ENCODE measurements at regions not wholly inside any gene's neighbourhood (a gene's known extent, or its start where the extent isn't known, plus 50 kb on each side); places are given as distances from the start of the nearest gene placed in this dataset.

- Histone ChIP-seq H2BK20ac (ENCODE audit: low read length) (no peak overlapping the region), H3K79me2 (ENCODE audit: control insufficient read depth in 1 of 2, insufficient read depth in 2 of 2, low read length in 2 of 2) (no peaks in the 10 kb centered on the region), H3K4ac (replicated peaks; ENCODE audit: insufficient read length, low read depth, low read length) (no peak overlapping the region), H3K18ac (ENCODE audit: extremely low read depth, low read length) (no peak overlapping the region), H4K20me1 (replicated peaks in 1 of 2; ENCODE audit: control insufficient read depth in 1 of 2, insufficient read depth in 2 of 2, low read length in 2 of 2) (no peaks in the 10 kb centered on the region), H3K9me3 (ENCODE audit: insufficient read depth in 2 of 2, low read depth in 1 of 2, low read length in 1 of 2) (no peaks in the 10 kb centered on the region), H2BK5ac (ENCODE audit: low read depth, low read length) (no peak overlapping the region), H3K4me1 (replicated peaks in 1 of 4; ENCODE audit: control insufficient read depth in 3 of 4, insufficient read depth in 4 of 4, low read length in 3 of 4) (no peaks in the 10 kb centered on the region), H3K9ac (replicated peaks in 1 of 4; ENCODE audit: extremely low read depth in 1 of 4, low read depth in 3 of 4, low read length in 3 of 4) (no peak overlapping the region), H3K27ac (ENCODE audit: low read depth, low read length) (no peak overlapping the region), H2AK5ac (ENCODE audit: low read depth, low read length) (no peak overlapping the region), H3K23me2 (ENCODE audit: low read depth, low read length) (no peaks in the 10 kb centered on the region), H4K91ac (replicated peaks; ENCODE audit: insufficient read length, low read length) (no peak overlapping the region), H3K27me3 (replicated peaks in 1 of 4; ENCODE audit: control insufficient read depth in 3 of 4, extremely low read depth in 1 of 4, insufficient read depth in 3 of 4, low read length in 3 of 4) (no peaks in the 10 kb centered on the region), H3K4me3 (ENCODE audit: extremely low read depth in 1 of 4, insufficient read depth in 2 of 4, low read depth in 3 of 4, low read length in 4 of 4) (no peak overlapping the region), H3K23ac (ENCODE audit: insufficient read length) (no peak overlapping the region), H2BK15ac (ENCODE audit: low read length) (no peak overlapping the region), H3K4me2 (ENCODE audit: insufficient read depth in 1 of 2, low read depth in 2 of 2, low read length in 2 of 2) (no peak overlapping the region), H3K56ac (replicated peaks; ENCODE audit: insufficient read length, low read depth, low read length) (no peak overlapping the region), H4K5ac (ENCODE audit: insufficient read length, low read depth, low read length) (no peak overlapping the region), H2BK120ac (replicated peaks; ENCODE audit: low read depth, low read length) (no peak overlapping the region), H2BK12ac (ENCODE audit: low read depth, low read length) (no peak overlapping the region), H3K79me1 (ENCODE audit: low read depth, low read length) (no peaks in the 10 kb centered on the region), H3K36me3 (ENCODE audit: control insufficient read depth in 2 of 4, insufficient read depth in 4 of 4, low read length in 3 of 4) (no peaks in the 10 kb centered on the region), H2AFZ (ENCODE audit: low read length) (no peak overlapping the region), H3K14ac (ENCODE audit: insufficient read length) (no peak overlapping the region), H4K8ac (ENCODE audit: extremely low read depth, insufficient read depth, low read length) (no peak overlapping the region)
- POLR2A ChIA-PET (ENCODE audit: partially characterized antibody), result interaction anchor here (0.6 kb wide), 1 partner anchor 44 kb away, joined by 3 read pairs; no protein-coding TSS in a partner anchor
- DNase-seq (ENCODE audit: low read depth in 1 of 2, low spot score in 2 of 2), result no peak
- CTCF ChIA-PET (ENCODE audit: partially characterized antibody), result no interaction called here
- FAIRE-seq, result no peak
- TF ChIP-seq CEBPB (IDR thresholded peaks at IDR 0.05; ENCODE audit: low read depth, low read length), result no peak
- TF ChIP-seq BRCA1 (IDR thresholded peaks at IDR 0.05; ENCODE audit: low read depth, low read length), result no peak
- no peak for TF ChIP-seq PHF8 (conservative IDR thresholded peaks at IDR 0.05; ENCODE audit: low read depth, low read length)
- no peak for TF ChIP-seq SP1 (IDR thresholded peaks at IDR 0.05; ENCODE audit: low read depth, low read length)
- no peak for TF ChIP-seq YY1 (IDR thresholded peaks at IDR 0.05; ENCODE audit: low read depth, low read length)
- no peak for TF ChIP-seq RBBP5 (IDR thresholded peaks at IDR 0.05; ENCODE audit: borderline replicate concordance, low read depth, low read length)
- TF ChIP-seq TAF1 (IDR thresholded peaks at IDR 0.05; ENCODE audit: low read depth, low read length), result no peak
- TF ChIP-seq RAD21 (IDR thresholded peaks at IDR 0.05 in 1 of 2, conservative IDR thresholded peaks at IDR 0.05 in 1 of 2; ENCODE audit: low read depth in 2 of 2, low read length in 2 of 2), result no peak
- TF ChIP-seq TCF12 (IDR thresholded peaks at IDR 0.05; ENCODE audit: low read depth, low read length), result no peak
- TF ChIP-seq ATF2 (IDR thresholded peaks at IDR 0.05; ENCODE audit: low read length), result no peak
- TF ChIP-seq E2F6 (IDR thresholded peaks at IDR 0.05), result no peak
- TF ChIP-seq POLR2A (IDR thresholded peaks at IDR 0.05; ENCODE audit: control extremely low read depth in 1 of 2, low read depth in 2 of 2, low read length in 2 of 2), result no peak
- TF ChIP-seq EGR1 (IDR thresholded peaks at IDR 0.05; ENCODE audit: borderline replicate concordance, low read depth, low read length), result no peak
- TF ChIP-seq KDM5A (IDR thresholded peaks at IDR 0.05; ENCODE audit: low read length), result no peak
- no peak for TF ChIP-seq SP2 (IDR thresholded peaks at IDR 0.05; ENCODE audit: low read length)
- TF ChIP-seq SP4 (IDR thresholded peaks at IDR 0.05; ENCODE audit: low read length), result no peak
Observed at GRCh38 chr10:55063811-55064210, 262.8 kb upstream of the PCDH15 start.

All from H1 (cell line).